ENCODE measurements at regions not wholly inside any gene's neighbourhood (a gene's known extent, or its start where the extent isn't known, plus 50 kb on each side); places are given as distances from the start of the nearest gene placed in this dataset.
"Not testable (repeated sequence)": the region's sequence is repeated elsewhere in the genome, so short reads cannot be mapped to it uniquely, and the experiment has no call there.

DNA sequence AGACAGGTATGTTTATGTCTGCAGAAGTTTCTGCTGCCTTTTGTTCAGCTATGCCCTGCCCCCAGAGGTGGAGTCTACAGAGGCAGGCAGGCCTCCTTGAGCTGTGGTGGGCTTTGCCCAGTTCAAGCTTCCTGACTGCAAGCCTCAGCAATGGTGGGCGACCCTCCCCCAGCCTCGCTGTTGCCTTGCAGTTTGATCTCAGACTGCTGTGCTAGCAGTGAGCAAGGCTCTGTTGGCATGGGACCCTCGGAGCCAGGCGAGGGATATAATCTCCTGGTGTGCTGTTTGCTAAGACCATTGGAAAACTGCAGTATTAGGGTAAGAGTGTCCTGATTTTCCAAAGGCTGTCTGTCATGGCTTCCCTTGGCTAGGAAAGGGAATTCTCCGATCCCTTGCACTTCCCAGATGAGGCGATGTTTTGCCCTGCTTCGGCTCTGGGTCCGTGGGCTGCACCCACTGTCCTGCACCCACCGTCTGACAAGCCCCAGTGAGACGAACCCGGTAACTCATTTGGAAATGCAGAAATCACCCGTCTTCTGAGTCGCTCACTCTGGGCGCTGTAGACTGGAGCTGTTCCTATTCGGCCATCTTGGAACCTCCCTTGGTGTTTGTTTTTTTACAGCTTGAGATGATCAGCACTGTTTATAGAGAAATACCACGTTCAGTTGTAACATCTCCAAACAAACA is 2705.5 kb upstream of the PCDH20 start:
- TF ChIP-seq, protein P1, sequence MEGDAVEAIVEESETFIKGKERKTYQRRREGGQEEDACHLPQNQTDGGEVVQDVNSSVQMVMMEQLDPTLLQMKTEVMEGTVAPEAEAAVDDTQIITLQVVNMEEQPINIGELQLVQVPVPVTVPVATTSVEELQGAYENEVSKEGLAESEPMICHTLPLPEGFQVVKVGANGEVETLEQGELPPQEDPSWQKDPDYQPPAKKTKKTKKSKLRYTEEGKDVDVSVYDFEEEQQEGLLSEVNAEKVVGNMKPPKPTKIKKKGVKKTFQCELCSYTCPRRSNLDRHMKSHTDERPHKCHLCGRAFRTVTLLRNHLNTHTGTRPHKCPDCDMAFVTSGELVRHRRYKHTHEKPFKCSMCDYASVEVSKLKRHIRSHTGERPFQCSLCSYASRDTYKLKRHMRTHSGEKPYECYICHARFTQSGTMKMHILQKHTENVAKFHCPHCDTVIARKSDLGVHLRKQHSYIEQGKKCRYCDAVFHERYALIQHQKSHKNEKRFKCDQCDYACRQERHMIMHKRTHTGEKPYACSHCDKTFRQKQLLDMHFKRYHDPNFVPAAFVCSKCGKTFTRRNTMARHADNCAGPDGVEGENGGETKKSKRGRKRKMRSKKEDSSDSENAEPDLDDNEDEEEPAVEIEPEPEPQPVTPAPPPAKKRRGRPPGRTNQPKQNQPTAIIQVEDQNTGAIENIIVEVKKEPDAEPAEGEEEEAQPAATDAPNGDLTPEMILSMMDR (IDR thresholded peaks at IDR 0.05; ENCODE audit: low read depth, low read length, poor library complexity, severe bottlenecking): not testable (repeated sequence)
- not testable (repeated sequence) for TF ChIP-seq EZH2phosphoT487 (IDR thresholded peaks at IDR 0.05; ENCODE audit: borderline replicate concordance, low read length)
